Activated CD4-positive, alpha-beta T cell treated with anti-CD3 and anti-CD28 coated beads, Interleukin-2, amount 50 U/mL, for 4 hours (primary cell): ENCODE measurements at regions not wholly inside any gene's neighbourhood (a gene's known extent, or its start where the extent isn't known, plus 50 kb on each side); places are given as distances from the start of the nearest gene placed in this dataset.
"Not testable (repeated sequence)": the region's sequence is repeated elsewhere in the genome, so short reads cannot be mapped to it uniquely, and the experiment has no call there.

Experiments used
- DNase-seq, 2 experiments: peaks; one replicate each; pipeline ENCODE4 v3.0.0-alpha.2; 2020

- DNase-seq, result no peak
Measured at GRCh38 chr14:87030197-87030596, 962.8 kb downstream of the GALC start.

DNA sequence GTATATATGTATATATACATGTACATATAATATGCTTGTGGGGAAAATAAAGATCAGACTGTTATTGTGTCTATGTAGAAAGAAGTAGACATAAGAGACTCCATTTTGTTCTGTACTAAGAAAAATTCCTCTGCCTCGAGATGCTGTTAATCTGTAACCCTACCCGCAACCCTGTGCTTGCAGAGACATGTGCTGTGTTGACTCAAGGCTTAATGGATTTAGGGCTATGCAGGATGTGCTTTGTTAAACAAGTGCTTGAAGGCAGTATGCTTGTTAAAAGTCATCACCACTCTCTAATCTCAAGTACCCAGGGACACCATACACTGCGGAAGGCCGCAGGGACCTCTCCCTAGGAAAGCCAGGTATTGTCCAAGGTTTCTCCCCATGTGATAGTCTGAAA is 972.9 kb downstream of the GALC start:
- DNase-seq, result not testable (repeated sequence)

DNA sequence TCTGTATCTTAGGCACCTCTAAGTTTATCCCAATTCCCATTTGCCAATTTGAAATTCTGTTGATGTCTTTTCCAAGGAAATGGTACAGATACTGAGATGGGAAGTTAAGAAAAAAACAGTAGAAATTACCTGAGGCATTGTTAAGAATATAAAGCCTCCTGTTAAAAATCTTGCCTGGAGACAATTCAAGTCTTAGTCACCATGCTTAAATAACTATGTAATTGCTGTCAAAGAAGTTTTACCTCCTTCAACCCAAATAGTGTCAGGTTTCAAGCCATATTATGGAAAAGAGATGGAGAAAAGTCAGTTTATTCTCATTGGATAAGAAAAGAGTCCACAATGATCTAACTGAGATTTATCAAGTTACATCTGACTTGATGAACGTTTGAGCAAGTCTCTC is 974.7 kb downstream of the GALC start:
- no peak for DNase-seq

- no peak for DNase-seq
Measured at GRCh38 chr14:87017335-87017734, 975.6 kb downstream of the GALC start.

DNA sequence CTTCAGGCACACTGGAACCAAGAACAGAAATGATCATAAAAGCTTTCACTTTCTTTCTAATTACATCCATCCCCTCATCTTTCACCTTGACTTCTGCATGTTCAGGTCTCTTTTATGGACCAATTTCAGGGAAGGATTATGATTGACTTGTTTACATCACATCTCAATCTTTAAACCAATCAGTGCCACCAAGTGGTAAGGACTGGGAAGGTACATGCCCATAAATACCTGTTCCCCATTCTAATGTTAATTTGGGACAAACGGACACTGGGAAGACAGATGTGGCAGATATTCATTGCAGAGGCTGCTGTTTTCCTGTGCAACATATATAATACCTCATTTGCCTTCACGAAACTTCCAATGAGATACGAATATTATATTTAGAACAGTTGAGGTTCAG is 978.1 kb downstream of the GALC start:
- DNase-seq, result no peak

- no peak for DNase-seq
Measured at GRCh38 chr14:87013583-87013982, 979.4 kb downstream of the GALC start.

DNA sequence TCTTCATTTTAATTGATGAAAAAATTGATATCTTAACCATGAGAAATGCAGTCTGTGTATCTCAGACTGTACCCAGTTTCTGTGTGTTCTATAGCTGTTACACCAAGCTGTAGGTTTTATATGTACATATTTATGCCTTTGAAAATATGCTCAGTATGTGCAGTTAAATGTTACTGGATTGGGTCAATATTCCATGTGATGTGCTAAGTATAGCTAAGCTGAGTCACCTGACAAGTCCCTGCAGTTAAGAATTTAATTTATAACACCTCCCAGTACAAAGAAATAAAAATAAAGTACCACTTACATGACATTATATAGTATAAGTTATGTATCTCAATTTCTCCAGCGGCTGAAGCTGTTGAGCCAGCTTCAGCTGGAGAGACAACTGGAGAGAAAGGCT is 984.0 kb downstream of the GALC start:
- DNase-seq, result no peak

- no peak for DNase-seq
Measured at GRCh38 chr14:87005280-87005679, 987.7 kb downstream of the GALC start.

DNA sequence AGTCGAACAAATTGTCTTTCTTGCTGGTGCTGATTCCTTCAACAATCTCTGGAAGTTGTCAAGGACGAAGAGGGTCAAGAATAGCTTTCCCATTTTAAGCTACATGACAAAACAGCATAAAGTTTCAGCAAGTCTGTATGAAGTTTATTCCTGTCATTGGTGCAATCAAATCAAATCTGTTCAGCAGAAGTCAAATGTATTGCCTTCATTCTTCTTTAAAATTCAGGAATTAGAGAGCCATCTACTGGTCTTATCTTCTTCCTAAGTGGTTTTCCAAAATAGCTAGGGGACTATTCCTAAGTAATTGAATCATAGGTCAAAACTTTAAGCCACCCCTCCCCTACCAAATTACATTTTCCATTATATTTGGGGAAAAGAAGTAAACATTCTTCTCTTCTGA is 990.2 kb downstream of the GALC start:
- no peak for DNase-seq

GRCh38 chr14:87001333-87001732 is 991.6 kb downstream of the GALC start:
- DNase-seq, result no peak

- DNase-seq, result no peak
Measured at GRCh38 chr14:87000081-87000480, 992.9 kb downstream of the GALC start.

DNA sequence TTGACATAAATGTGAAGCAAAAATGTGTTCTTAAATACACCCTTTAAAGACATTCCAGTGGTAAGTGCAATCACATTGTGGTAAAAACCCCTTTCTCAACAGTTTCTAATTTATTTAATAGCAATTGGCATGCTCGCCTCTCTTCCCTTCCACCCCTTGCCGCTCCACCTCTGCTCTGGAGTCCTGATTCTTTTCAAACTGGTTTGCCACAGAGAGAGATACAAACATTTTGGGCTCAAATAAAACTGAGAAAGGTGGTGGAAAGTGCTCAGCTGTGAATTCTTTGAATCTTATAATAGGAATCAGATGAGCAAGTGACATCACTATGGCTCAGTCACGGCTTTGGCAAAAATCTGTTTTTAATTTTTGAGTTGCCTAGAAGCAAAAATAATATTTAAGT is 993.9 kb downstream of the GALC start:
- DNase-seq, result no peak

- DNase-seq, result no peak
Measured at GRCh38 chr14:86997271-86997670, 995.7 kb downstream of the GALC start.

DNA sequence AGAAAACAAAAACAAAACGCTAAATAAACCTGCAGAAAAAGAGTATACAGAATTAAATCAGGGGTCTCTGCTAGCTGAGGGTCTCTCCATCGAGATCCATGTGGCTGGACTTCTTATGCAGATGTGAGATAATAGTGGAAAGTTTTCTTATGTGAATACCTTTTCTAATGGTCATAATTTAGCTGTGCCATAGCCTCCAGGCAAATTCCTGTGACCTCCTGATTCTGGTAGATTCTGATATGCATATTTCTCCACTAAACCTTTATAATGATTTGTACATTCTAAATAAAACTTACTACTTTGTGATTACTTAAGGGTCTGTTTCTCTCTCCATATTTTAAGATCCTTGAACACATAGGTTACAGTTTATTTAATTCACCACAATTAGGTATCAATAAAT is 1002.6 kb downstream of the GALC start:
- no peak for DNase-seq

DNA sequence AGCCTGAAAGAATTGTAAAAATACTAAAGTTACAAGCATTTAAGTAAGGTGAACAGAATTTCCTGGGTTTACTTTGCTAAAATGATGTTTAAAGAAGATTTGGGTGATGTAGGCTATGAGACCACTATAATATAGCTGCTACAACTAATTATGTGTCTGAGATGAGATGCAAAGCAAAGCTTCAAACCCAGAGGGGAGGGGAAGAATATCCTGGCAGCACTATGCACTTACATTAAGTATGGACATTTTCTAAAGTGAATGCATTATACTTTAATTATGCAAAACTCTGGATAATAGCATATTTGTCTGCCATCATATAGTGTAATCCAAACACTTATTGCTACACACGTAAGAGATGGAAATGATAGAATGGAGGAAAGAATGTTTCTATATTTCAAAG is 1003.7 kb downstream of the GALC start:
- DNase-seq, result no peak

DNA sequence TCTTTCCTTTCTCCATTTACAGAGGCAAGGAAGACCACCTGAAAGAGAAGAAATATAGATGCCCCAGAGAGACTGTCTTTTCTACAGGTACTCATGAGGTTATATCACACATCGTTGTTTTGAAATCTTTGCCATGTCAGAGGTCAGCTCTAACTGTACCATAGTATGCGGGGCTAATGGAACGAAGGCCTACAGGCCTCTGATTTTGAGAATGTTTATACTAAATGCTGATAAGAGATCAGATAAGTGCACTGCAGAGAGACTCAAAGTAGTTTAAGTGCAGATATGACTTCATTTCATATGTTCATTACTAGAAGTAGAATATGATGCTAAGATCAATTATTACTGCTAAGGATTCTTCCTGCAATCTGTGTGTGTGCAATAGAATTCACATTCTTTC is 1005.0 kb downstream of the GALC start:
- no peak for DNase-seq

DNA sequence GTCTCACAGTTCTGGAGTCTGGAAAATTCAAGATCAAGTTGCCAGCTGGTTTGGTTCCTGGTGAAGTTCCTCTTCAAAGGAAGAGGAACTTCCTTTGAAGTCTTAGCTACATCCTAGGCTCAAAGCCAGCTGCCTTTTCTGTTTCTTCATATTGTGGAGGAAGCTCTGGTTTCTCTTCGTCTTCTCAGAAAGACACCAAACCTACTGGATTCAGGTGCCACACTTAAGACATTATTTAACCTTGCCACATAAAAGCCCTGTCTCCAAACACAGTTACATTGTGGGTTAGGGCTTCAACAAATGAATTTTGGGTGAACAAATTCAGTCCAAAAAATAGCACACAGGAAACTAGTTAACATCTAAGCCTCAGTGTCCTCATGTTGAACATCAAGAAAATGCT is 1019.8 kb downstream of the GALC start:
- DNase-seq, result no peak

- no peak for DNase-seq
Measured at GRCh38 chr14:86971292-86971691, 1021.7 kb downstream of the GALC start.

DNA sequence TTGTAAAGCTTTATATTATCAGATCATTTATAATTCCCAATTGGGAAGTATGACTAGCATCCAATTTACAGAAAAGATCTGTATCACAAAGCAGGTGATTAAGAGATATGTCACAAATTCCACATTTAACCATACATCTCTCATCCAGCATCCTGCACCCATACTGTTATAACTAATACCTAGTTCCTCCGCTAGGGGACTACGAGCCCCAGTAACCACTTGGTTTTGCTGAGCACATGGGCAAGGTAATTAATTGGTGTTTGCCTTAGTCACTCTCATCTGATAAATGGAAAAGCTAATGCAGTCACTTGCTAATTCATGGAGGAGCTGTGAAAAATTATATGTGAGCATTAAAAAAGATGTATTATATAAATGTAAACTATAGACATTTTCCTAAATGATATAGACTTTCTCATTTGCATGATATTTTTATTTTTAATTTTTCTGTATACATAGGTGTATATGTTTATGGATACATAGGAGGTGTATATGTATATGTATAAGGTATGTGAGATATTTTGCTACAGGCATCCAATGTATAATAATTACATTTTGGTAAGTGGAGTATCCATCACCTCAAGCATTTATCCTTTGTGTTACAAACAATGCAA is 1031.8 kb downstream of the GALC start:
- DNase-seq, result no peak

DNA sequence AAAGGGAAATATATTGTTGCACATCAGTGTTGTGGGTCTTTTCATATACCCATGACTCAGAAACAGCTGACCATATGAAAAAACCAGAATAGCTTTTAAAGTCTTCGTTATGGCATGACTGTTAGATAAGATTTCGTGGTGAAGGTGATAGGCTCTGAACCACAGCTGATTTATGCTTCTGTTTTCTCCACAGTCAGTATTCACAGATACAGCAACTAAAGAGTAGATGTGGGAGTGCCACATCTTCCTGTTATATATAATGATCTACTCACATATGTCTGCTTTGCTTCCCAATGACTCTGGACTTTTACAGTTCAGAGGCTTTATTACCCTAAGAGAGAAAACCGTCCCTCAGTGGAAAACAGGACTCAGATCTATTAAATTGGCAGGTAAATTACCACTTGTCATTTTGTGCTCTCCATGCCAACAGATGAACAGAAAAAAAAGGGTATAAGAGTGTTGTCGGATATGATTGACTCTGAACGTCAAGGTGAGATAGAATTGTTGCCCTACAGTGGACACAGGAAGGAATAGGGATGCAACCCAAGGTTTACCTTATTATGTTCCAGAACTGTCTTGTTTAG is 1037.1 kb downstream of the GALC start:
- no peak for DNase-seq

DNA sequence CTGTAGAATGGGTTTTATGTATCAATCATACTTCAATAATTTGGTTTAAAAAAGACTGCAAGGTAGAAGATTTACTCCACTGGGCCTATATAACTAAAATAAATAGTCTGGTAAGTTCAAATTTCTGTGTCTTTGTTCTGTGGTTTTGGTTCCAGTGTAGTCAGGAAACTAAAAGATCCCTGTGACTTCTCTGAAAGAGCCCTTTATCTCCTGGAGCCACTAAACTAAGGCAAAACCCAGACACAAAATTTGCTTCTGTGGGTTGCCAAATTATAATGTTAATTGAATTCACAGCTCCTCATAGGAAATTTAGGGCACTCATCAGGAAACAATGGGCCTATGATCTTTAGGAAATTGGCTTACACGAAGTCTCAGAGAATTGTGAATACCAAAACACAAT is 1038.4 kb downstream of the GALC start:
- no peak for DNase-seq

DNA sequence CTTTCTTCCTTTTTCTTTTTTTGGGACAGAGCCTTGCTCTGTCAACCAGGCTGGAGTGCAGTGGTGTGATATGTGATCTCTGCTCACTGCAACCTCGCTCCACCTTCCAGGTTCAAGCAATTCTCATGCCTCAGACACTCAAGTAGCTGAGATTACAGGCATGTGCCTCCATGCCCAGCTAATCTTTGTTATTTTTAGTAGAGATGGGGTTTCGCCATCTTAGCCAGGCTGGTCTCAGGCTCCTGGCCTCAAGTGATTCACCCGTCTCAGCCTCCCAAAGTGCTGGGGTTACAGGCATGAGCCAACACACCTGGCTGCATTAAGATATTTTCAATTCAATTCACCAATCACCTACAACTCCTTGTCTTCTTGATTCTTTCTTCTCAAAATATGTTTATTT is 1046.5 kb downstream of the GALC start:
- no peak for DNase-seq

GRCh38 chr14:86944434-86944833 is 1048.5 kb downstream of the GALC start:
- no peak for DNase-seq

DNA sequence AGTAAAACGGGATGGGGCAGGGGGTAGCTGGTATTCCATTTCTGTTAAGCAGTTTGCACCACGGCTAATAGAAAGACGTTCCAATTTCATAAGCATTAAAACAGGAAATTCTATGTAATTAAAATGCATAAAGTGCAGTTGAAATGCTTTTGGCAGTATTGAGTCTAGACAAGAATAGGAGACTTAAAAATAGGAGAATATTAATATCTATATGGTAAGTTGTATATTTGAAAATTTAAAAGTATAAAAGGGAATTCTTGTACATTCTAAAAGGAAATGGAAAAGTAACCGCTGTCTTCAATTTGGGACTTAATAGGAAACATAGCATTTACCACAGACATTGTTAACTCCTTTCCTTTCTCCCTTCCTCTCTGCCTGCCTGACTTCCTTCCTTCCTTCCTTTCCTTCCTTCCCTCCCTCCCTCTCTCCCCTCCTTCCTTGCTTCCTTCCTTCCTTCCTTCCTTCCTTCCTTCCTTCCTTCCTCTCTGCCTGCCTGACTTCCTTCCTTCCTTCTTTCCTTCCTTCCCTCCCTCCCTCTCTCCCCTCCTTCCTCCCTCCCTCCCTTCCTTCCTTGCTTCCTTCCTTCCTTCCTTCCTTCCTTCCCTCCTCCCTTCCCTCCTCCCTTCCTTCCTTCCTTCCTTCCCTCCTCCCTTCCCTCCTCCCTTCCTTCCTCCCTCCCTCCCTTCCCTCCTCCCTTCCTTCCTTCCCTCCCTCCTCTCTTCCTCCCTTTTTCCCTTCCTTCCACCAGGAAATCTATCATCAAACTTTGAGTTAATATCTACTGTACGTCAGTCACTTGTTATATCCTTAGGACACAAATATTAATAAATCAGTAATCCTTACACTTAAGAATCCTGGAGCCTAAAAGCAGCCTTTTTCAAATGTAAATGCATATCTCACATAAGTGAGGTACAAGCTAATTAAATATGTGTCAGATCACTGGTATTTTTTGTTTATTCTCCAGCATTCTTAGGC is 1049.3 kb downstream of the GALC start:
- no peak for DNase-seq
